Parathyroid adenoma (tissue), 2 donors: ENCODE measurements at regions not wholly inside any gene's neighbourhood (a gene's known extent, or its start where the extent isn't known, plus 50 kb on each side); places are given as distances from the start of the nearest gene placed in this dataset.
A peak's percentile ranks its signal among the peaks of the same experiment; 100 is the strongest.

Experiments used
- H2AFZ ChIP-seq: fragments of 300-600 bp; sonication (generic); one replicate; pipeline ENCODE4 v1.7.0; 2017; ENCODE audit warnings: antibody characterized with exemption, mild to moderate bottlenecking
- H3K27ac ChIP-seq: fragments of 300-600 bp; sonication (generic); one replicate; pipeline ENCODE4 v1.7.0; 2017
- H3K27me3 ChIP-seq: fragments of 300-600 bp; sonication (generic); one replicate; pipeline ENCODE4 v1.7.0; 2017; ENCODE audit warnings: low read length; ENCODE audit not compliant: control insufficient read depth, insufficient read depth
- H3K36me3 ChIP-seq: fragments of 300-600 bp; sonication (generic); one replicate; pipeline ENCODE4 v1.7.0; 2017; ENCODE audit warnings: low read length; ENCODE audit not compliant: control insufficient read depth, insufficient read depth
- H3K4me1 ChIP-seq: fragments of 300-600 bp; sonication (generic); one replicate; pipeline ENCODE4 v1.7.0; 2017; ENCODE audit warnings: control low read depth
- H3K4me2 ChIP-seq: fragments of 300-600 bp; sonication (generic); one replicate; pipeline ENCODE4 v1.7.0; 2017; ENCODE audit warnings: low read length
- H3K4me3 ChIP-seq: fragments of 300-600 bp; sonication (generic); one replicate; pipeline ENCODE4 v1.7.0; 2017; ENCODE audit warnings: low read depth, low read length
- H3K79me2 ChIP-seq: fragments of 300-600 bp; sonication (generic); one replicate; pipeline ENCODE4 v1.7.0; 2017; ENCODE audit warnings: control low read depth
- H3K9ac ChIP-seq: fragments of 300-600 bp; sonication (generic); one replicate; pipeline ENCODE4 v1.7.0; 2017; ENCODE audit warnings: mild to moderate bottlenecking
- H3K9me3 ChIP-seq: fragments of 300-600 bp; sonication (generic); one replicate; pipeline ENCODE4 v1.7.0; 2017; ENCODE audit warnings: low read length; ENCODE audit not compliant: control insufficient read depth
- CTCF ChIP-seq: fragments of 300-600 bp; sonication (generic); IDR thresholded peaks from one replicate; pipeline ENCODE4 v1.7.0; 2017; ENCODE audit warnings: antibody characterized with exemption, mild to moderate bottlenecking
- donor health status: primary hyperparathyroidism.

- peaks cover 16% of the 10 kb centered on the region for H3K4me1 ChIP-seq
- H3K36me3 ChIP-seq = no peaks in the 10 kb centered on the region
- H2AFZ ChIP-seq = no peak overlapping the region
- H3K27me3 ChIP-seq = no peaks in the 10 kb centered on the region
- H3K9me3 ChIP-seq = no peaks in the 10 kb centered on the region
- no peak for TF ChIP-seq CTCF
- no peak overlapping the region for H3K4me2 ChIP-seq
- no peaks in the 10 kb centered on the region for H3K79me2 ChIP-seq
- no peak overlapping the region for H3K4me3 ChIP-seq
- H3K27ac ChIP-seq = no peak overlapping the region
- H3K9ac ChIP-seq = no peak overlapping the region
Measured at GRCh38 chr6:140490081-140490480, 1115.6 kb upstream of the CITED2 start.

GRCh38 chr6:140487586-140487985 is 1113.1 kb upstream of the CITED2 start:
- H3K9me3 ChIP-seq = no peaks in the 10 kb centered on the region
- no peak for TF ChIP-seq CTCF
- no peaks in the 10 kb centered on the region for H3K79me2 ChIP-seq
- no peak overlapping the region for H2AFZ ChIP-seq
- no peak overlapping the region for H3K27ac ChIP-seq
- H3K27me3 ChIP-seq = no peaks in the 10 kb centered on the region
- H3K9ac ChIP-seq = no peak overlapping the region
- no peak overlapping the region for H3K4me3 ChIP-seq
- no peak overlapping the region for H3K4me2 ChIP-seq
- H3K4me1 ChIP-seq = peaks cover 16% of the 10 kb centered on the region
- H3K36me3 ChIP-seq = no peaks in the 10 kb centered on the region

GRCh38 chr6:140486450-140487361 is 1112.3 kb upstream of the CITED2 start:
- no peak for TF ChIP-seq CTCF
- Histone ChIP-seq H3K27me3 (no peaks in the 10 kb centered on the region), H3K79me2 (no peaks in the 10 kb centered on the region), H3K4me1 (peaks cover 16% of the 10 kb centered on the region), H3K4me2 (no peak overlapping the region), H3K9me3 (no peaks in the 10 kb centered on the region), H3K4me3 (no peak overlapping the region), H3K36me3 (no peaks in the 10 kb centered on the region), H3K9ac (no peak overlapping the region), H3K27ac (no peak overlapping the region), H2AFZ (peak overlapping the region; percentile 7)

- no peak overlapping the region for H3K27ac ChIP-seq
Measured at GRCh38 chr6:140485740-140486449, 1111.4 kb upstream of the CITED2 start.

More at GRCh38 chr6:140485740-140486449, 1111.4 kb upstream of the CITED2 start:
- TF ChIP-seq CTCF = no peak
- H3K9me3 ChIP-seq = no peaks in the 10 kb centered on the region
- no peak overlapping the region for H3K9ac ChIP-seq
- no peaks in the 10 kb centered on the region for H3K36me3 ChIP-seq
- peaks cover 19% of the 10 kb centered on the region for H3K4me1 ChIP-seq
- no peak overlapping the region for H3K4me2 ChIP-seq
- H3K27me3 ChIP-seq = no peaks in the 10 kb centered on the region
- no peak overlapping the region for H3K4me3 ChIP-seq
- H2AFZ ChIP-seq = peak overlapping the region; percentile 62
- H3K79me2 ChIP-seq = no peaks in the 10 kb centered on the region
